ENCODE measurements at regions not wholly inside any gene's neighbourhood (a gene's known extent, or its start where the extent isn't known, plus 50 kb on each side); places are given as distances from the start of the nearest gene placed in this dataset.
A peak's percentile ranks its signal among the peaks of the same experiment; 100 is the strongest.

DNA sequence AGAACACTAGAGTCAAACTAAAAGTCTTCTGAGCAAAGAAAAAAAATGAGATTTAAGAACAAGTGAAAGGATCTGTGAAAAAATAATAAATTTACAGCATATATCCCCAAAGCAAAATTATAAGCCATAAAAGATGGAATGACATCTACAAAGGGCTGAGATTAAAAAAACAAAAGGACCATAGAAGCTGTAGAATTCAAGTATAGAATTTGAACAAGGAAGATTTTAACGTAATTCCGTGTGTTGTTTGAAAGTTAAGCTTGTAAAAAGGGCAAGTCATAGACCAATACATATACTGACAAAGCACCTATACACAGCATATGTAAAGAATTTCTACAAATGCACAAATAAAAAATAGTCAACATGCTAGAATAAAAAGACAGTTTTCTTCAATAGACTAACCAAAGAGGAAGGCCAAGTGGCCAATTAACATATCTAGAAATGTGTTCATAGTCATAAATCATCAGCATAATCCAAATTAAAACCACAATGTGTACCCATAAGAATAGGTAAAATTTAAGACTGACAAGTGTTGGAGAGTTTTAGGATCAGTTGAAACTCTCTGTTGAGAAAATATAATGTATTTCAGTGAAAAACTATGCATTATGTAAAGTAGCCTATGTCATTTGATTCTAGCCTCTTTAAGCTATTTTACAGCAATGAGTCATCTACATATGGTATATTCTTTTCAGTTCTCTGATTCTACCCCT, 674.9 kb downstream of the OLFM4 start:
- no peak for DNase-seq (ENCODE audit: low spot score)

DNA sequence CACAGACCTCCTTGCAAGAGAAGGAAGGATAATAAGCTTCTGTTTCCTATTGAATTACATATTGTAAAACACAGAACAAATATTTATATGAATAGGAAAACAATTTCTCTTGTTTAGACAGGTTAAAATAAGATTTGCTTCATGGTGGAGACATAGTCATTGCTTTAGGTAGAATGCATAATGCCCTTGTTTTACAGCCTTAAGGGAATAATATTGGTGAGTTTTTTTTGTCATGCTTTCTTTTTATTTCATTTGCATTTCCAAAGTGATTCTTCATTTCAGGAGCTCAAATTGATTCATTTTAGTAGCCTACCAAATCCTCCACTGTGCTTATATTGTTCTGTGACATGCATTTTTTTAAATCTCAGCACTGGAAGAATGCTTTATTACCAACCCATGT, 690.7 kb downstream of the OLFM4 start:
- no peak for DNase-seq (ENCODE audit: low spot score)

GRCh38 chr13:53732664-53733063, 704.1 kb downstream of the OLFM4 start:
- no peak for DNase-seq (ENCODE audit: low spot score)

DNA sequence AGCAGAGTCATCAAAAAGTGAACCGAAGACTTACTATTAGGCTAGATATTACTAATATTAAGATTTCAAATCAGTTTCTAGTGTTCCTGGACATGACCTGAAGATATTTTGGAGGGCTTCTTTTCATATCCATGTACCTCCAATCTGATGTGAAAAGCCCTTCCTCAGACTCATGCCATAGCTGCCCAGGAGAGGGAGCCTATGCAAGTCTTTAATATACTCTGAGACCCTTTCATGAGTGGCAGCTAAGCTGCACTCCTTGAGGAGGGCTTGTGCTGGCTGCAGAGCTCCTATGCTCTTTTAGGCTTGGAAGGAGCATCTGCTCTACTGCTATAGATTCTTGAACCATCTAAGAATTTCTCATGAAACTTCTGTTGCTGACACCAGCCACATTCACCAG, 715.3 kb downstream of the OLFM4 start:
- DNase-seq (ENCODE audit: low spot score) = no peak

- DNase-seq (ENCODE audit: low spot score) = no peak
Observed at GRCh38 chr13:53747825-53748224, 719.2 kb downstream of the OLFM4 start.

DNA sequence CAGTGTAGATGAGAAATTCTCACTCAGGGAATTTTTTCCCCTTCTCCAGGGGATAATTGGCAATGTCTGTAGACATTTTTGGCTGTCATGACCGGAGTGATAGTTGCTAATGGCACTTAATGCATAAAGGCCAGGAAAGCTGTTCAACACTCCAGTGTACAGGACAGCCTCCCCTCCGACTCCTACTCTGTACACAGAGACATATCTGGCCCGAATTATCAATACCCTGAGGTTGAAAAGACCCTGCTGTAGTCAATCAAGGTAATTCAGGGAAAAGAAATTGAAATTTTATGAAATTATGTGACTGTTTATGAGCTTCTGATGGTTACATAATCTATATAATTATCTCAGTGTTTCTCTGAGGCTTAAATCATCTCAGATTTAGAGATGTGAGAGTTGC, 720.7 kb downstream of the OLFM4 start:
- DNase-seq (ENCODE audit: low spot score) = no peak

GRCh38 chr13:53759016-53759415, 730.4 kb downstream of the OLFM4 start:
- DNase-seq (ENCODE audit: low spot score) = no peak

DNA sequence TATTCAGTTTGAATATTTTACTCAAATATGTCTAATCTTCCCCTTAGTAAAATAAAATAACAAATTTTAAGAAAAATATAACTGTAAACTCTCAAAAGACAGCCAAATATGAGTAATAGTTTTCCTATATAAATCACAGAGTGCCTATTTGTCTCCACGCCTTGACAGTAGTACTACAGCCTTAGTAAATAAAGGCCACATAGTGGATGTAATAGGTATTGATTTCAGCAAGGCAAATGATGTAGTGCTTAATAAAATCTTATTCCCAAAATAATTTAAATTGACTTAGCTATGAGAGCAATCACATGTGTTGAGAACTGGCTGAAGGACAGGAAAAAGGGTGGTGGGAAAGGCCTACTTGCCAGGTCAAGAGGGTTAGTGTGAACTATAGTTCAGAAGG, 747.2 kb downstream of the OLFM4 start:
- DNase-seq (ENCODE audit: low spot score) = no peak

GRCh38 chr13:53778937-53779336, 750.3 kb downstream of the OLFM4 start:
- DNase-seq (ENCODE audit: low spot score) = no peak

- DNase-seq (ENCODE audit: low spot score) = no peak
Observed at GRCh38 chr13:53781941-53782340, 753.3 kb downstream of the OLFM4 start.

GRCh38 chr13:53782488-53782961, 753.9 kb downstream of the OLFM4 start:
- peak; percentile 69 for DNase-seq (ENCODE audit: low spot score)

GRCh38 chr13:53783471-53783870, 754.9 kb downstream of the OLFM4 start:
- DNase-seq (ENCODE audit: low spot score) = peak; percentile 5

DNA sequence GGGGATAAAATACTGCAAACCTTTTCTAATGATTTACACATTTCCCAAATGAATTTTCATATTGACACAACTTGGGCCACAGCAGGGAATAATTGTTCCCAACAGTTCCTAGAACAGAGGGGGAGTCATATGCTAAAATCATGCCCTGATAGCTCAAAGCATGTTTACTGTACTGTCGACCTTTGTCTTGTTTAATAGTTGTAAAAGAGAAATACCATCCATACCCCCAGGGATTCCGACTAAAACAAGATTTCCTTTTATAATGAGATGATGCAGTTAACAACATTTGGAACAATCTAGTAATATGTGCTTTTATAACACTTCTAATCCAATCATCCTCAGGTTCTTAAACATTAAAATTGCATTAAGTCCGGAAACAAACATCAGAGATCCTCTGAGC, 759.7 kb downstream of the OLFM4 start:
- DNase-seq (ENCODE audit: low spot score) = no peak

DNA sequence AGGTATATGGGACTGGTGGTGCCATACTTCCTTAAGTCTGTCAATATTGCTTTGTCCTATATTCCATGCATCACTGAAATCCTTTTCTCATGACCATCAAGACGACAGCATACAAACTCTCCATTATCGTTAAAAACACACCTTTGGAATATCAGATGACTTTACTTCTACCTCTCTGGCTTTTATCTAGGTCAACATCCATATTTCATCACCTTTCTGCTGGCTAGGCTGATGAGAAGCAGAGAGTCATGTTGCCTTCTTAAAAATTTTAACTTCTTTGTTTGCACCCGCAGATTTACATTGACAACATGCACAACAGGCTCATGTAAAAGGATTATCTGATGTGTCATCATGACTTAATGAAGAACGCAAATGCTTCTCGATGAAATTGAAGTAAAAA, 771.4 kb downstream of the OLFM4 start:
- DNase-seq (ENCODE audit: low spot score) = no peak

GRCh38 chr13:53807251-53807834, 778.7 kb downstream of the OLFM4 start:
- no peak for DNase-seq (ENCODE audit: low spot score)

GRCh38 chr13:53821632-53822031, 793.0 kb downstream of the OLFM4 start:
- DNase-seq (ENCODE audit: low spot score) = peak; percentile 18

DNA sequence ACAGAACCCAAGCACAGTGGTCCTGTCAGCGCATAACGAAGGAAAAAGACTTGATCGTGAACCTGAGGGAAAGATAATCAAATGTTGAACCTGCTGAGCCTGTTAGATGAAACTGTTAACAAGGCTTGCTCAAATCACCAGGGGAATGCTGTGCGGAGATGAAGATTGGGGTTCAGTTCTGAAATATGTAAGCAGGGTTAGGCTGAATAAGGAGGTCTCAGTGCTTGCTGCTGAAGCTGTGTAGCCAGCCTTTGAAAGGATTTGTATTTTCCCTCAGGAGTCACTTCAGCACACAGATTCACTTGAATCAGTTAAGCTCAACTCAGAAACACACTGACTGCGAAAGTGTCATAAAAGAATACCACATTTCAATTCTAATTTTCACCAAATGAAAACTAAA, 793.5 kb downstream of the OLFM4 start:
- peak; percentile 4 for DNase-seq (ENCODE audit: low spot score)

DNA sequence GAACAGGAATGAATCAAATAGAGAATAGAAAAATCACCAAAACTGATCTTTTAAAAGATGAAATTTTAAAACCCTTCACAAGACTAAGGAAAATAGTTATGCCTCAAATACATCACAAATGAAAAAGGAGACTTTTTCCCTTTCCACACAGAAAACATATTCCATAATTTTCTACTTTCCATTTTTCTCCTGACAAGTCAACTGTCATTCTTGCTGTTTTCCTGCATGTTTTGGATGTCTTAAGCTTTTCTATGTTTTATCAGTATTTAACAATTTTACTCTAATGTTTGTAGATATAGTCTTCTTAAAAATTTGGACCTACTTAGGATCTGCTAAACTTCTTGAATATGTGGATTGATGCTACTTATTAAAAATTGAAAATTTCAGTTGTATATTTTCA, 810.8 kb downstream of the OLFM4 start:
- DNase-seq (ENCODE audit: low spot score) = no peak

- no peak for DNase-seq (ENCODE audit: low spot score)
Observed at GRCh38 chr13:53844473-53845146, 816.0 kb downstream of the OLFM4 start.

DNA sequence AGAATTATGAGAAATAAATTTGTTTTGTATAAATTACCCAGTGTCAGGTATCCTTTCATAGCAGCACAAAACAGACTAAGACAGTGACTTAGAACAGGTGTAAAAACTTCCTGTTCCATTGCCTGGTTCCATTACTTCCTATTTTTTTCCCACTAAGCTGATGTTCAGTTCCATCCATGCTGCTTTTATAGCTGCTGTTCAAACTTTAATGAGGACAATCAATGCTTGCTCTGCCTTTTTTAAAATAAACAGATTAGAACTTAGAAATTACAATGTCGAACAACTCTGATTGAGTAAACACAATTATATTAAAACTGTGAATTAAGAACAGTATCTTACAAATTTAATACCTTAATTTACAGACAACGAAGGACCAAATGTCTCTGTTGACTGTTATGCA, 818.9 kb downstream of the OLFM4 start:
- no peak for DNase-seq (ENCODE audit: low spot score)

DNA sequence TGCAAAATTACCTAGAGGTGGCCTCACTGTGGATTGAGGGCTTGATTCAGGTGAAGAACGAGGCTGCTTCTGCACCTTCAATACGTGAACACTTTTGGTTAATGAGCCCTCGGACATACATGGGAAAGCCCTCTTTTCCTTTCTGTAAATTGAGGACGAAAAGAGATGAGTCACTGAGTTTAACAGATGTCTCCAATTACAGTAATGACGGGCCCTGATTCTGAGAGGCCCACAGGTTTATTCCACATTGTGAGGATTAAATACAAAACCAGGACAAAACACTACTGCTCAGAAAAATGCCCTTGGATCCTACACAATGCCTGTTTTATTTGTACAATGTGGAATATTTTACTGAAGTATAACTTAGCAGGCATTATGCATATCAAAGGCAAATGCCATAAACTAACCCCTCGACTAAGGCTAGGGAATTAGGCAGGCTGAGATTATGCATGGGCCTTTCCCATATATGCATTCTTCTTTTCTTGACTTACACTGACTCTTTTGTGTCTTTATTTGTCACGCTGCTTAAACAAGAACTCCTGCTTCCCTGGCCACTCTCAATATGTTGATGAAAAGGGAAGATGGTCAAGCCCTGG, 819.9 kb downstream of the OLFM4 start:
- no peak for DNase-seq (ENCODE audit: low spot score)

DNA sequence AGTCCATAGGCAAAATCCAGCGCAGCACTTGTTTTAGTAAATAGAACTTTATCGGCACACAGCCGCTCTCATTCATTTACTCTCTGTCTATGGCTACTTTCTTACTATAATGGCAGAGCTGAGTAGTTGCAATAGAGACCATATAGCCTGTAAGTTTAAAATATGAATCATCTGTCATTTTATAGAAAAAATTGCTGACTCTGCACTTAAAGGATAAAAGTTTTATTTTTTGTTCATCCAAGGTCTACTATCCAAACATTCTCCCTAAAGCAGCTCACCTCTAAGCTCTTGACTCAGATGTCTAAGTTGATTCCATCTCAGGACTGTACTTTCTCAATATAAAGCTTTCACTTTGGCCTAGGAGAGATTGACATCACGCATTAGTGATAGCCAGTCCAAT, 825.7 kb downstream of the OLFM4 start:
- DNase-seq (ENCODE audit: low spot score) = no peak

GRCh38 chr13:53856573-53857195, 828.1 kb downstream of the OLFM4 start:
- no peak for DNase-seq (ENCODE audit: low spot score)

Data from globus pallidus (tissue), 1 donor.